ENCODE measurements at regions not wholly inside any gene's neighbourhood (a gene's known extent, or its start where the extent isn't known, plus 50 kb on each side); places are given as distances from the start of the nearest gene placed in this dataset.
A peak's percentile ranks its signal among the peaks of the same experiment; 100 is the strongest.

GRCh38 chr2:239760596-239760995 is 264.5 kb downstream of the NDUFA10 start:
- no peak overlapping the region for H3K4me3 ChIP-seq (ENCODE audit: low read length)
- DNase-seq (ENCODE audit: low read depth, low spot score): no peak

- no peak for DNase-seq (ENCODE audit: low read depth, low spot score)
- H3K4me3 ChIP-seq (ENCODE audit: low read length): no peak overlapping the region
Measured at GRCh38 chr2:239758279-239758877, 266.8 kb downstream of the NDUFA10 start.

GRCh38 chr2:239756790-239757760 is 268.1 kb downstream of the NDUFA10 start:
- H3K4me3 ChIP-seq (ENCODE audit: low read length): peak overlapping the region; percentile 3; the same call in 1 of the 2 replicates
- DNase-seq (ENCODE audit: low read depth, low spot score): peak; percentile 64

- DNase-seq (ENCODE audit: low read depth, low spot score): no peak
Measured at GRCh38 chr2:239756031-239756789, 268.9 kb downstream of the NDUFA10 start.

GRCh38 chr2:239753401-239753837 is 271.7 kb downstream of the NDUFA10 start:
- H3K4me3 ChIP-seq (ENCODE audit: low read length): no peak overlapping the region
- DNase-seq (ENCODE audit: low read depth, low spot score): no peak

More at GRCh38 chr2:239756031-239756789, 268.9 kb downstream of the NDUFA10 start:
- no peak overlapping the region for H3K4me3 ChIP-seq (ENCODE audit: low read length)

GRCh38 chr2:239752951-239753350 is 272.2 kb downstream of the NDUFA10 start:
- no peak for DNase-seq (ENCODE audit: low read depth, low spot score)
- H3K4me3 ChIP-seq (ENCODE audit: low read length): no peak overlapping the region

GRCh38 chr2:239751679-239752355 is 273.3 kb downstream of the NDUFA10 start:
- peak overlapping the region; percentile 39 for H3K4me3 ChIP-seq (ENCODE audit: low read length)
- peak; percentile 80 for DNase-seq (ENCODE audit: low read depth, low spot score)

- H3K4me3 ChIP-seq (ENCODE audit: low read length): no peak overlapping the region; the same call in 1 of the 2 replicates
- DNase-seq (ENCODE audit: low read depth, low spot score): no peak
Measured at GRCh38 chr2:239750929-239751678, 274.0 kb downstream of the NDUFA10 start.

- DNase-seq (ENCODE audit: low read depth, low spot score): no peak
Measured at GRCh38 chr2:239750045-239750835, 274.9 kb downstream of the NDUFA10 start.

GRCh38 chr2:239749272-239749873 is 275.8 kb downstream of the NDUFA10 start:
- no peak for DNase-seq (ENCODE audit: low read depth, low spot score)
- no peak overlapping the region for H3K4me3 ChIP-seq (ENCODE audit: low read length)

More at GRCh38 chr2:239750045-239750835, 274.9 kb downstream of the NDUFA10 start:
- H3K4me3 ChIP-seq (ENCODE audit: low read length): no peak overlapping the region

GRCh38 chr2:239748811-239749210 is 276.3 kb downstream of the NDUFA10 start:
- no peak overlapping the region for H3K4me3 ChIP-seq (ENCODE audit: low read length)
- no peak for DNase-seq (ENCODE audit: low read depth, low spot score)

GRCh38 chr2:239747771-239748170 is 277.4 kb downstream of the NDUFA10 start:
- no peak for DNase-seq (ENCODE audit: low read depth, low spot score)
- no peak overlapping the region for H3K4me3 ChIP-seq (ENCODE audit: low read length)

GRCh38 chr2:239747274-239747673 is 277.9 kb downstream of the NDUFA10 start:
- DNase-seq (ENCODE audit: low read depth, low spot score): no peak
- no peak overlapping the region for H3K4me3 ChIP-seq (ENCODE audit: low read length)

- DNase-seq (ENCODE audit: low read depth, low spot score): no peak
- H3K4me3 ChIP-seq (ENCODE audit: low read length): no peak overlapping the region
Measured at GRCh38 chr2:239746559-239747246, 278.4 kb downstream of the NDUFA10 start.

GRCh38 chr2:239745386-239746227 is 279.5 kb downstream of the NDUFA10 start:
- no peak for DNase-seq (ENCODE audit: low read depth, low spot score)

More at GRCh38 chr2:239745386-239746227, 279.5 kb downstream of the NDUFA10 start:
- H3K4me3 ChIP-seq (ENCODE audit: low read length): no peak overlapping the region

Data from Jurkat, Clone E6-1 (cell line).